Astrocyte (in vitro differentiated cells and primary cell): ENCODE measurements at regions not wholly inside any gene's neighbourhood (a gene's known extent, or its start where the extent isn't known, plus 50 kb on each side); places are given as distances from the start of the nearest gene placed in this dataset.

Source experiments
- EZH2 ChIP-seq: IDR thresholded peaks from 2 replicates; pipeline ENCODE4 v1.6.1; 2012; ENCODE audit warnings: mild to moderate bottlenecking, low read length, inconsistent platforms; ENCODE audit not compliant: insufficient read depth
- TF ChIP-seq, protein P1 (sequence below): IDR thresholded peaks from 2 replicates; pipeline ENCODE4 v1.5.1; 2011; ENCODE audit warnings: low read depth, mild to moderate bottlenecking, inconsistent platforms, low read length, moderate library complexity; ENCODE audit not compliant: insufficient read depth

DNA sequence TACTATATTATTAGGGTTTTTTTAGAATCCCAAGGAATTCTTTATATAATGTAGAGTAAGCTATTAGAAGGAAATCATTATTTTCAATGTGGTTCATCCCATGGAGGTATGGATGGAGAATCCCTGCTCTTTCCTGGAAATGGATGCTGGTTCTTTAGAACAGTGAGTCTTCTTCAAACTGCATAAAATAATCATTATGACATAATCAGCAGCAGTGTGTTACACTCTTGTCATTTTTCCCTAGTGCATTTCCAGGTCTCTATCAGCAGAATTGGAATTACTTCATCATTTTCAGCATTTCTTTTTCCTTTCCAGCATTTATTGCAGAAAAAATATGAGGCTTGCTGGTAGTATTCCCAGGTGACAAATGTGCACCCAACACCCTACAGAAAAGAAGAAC lies 168.1 kb downstream of the ETAA1 start:
- TF ChIP-seq, protein P1, sequence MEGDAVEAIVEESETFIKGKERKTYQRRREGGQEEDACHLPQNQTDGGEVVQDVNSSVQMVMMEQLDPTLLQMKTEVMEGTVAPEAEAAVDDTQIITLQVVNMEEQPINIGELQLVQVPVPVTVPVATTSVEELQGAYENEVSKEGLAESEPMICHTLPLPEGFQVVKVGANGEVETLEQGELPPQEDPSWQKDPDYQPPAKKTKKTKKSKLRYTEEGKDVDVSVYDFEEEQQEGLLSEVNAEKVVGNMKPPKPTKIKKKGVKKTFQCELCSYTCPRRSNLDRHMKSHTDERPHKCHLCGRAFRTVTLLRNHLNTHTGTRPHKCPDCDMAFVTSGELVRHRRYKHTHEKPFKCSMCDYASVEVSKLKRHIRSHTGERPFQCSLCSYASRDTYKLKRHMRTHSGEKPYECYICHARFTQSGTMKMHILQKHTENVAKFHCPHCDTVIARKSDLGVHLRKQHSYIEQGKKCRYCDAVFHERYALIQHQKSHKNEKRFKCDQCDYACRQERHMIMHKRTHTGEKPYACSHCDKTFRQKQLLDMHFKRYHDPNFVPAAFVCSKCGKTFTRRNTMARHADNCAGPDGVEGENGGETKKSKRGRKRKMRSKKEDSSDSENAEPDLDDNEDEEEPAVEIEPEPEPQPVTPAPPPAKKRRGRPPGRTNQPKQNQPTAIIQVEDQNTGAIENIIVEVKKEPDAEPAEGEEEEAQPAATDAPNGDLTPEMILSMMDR, result no peak
- no peak for TF ChIP-seq EZH2
